ENCODE measurements at regions not wholly inside any gene's neighbourhood (a gene's known extent, or its start where the extent isn't known, plus 50 kb on each side); places are given as distances from the start of the nearest gene placed in this dataset.

- H3K4me3 ChIP-seq (ENCODE audit: low read length): no peak overlapping the region
- peak overlapping the region; percentile 26 for H3K27ac ChIP-seq (ENCODE audit: low read depth, low read length)
- H3K9me3 ChIP-seq (ENCODE audit: control insufficient read depth, low read length): no peaks in the 10 kb centered on the region
- no peaks in the 10 kb centered on the region for H3K27me3 ChIP-seq (ENCODE audit: control insufficient read depth, insufficient read depth, low read length, poor library complexity, severe bottlenecking)
- no peaks in the 10 kb centered on the region for H3K36me3 ChIP-seq (ENCODE audit: control insufficient read depth, insufficient read depth, low read length)
- no peak overlapping the region for H3K27ac Mint-ChIP-seq
- peaks cover 34% of the 10 kb centered on the region for H3K4me1 Mint-ChIP-seq
- no peaks in the 10 kb centered on the region for H3K36me3 Mint-ChIP-seq (ENCODE audit: low read depth)
- peak; percentile 42 for TF ChIP-seq CTCF (conservative IDR thresholded peaks at IDR 0.05)
- H3K4me1 ChIP-seq (ENCODE audit: control insufficient read depth, insufficient read depth, low read length): peaks cover 29% of the 10 kb centered on the region
- H3K4me3 Mint-ChIP-seq: no peak overlapping the region
- WGBS, 2 experiments (ENCODE audit: insufficient coverage in 1 of 2, insufficient read length in 1 of 2): 67 to 84% methylated on average over 6 of the region's 6 CpGs
- no peak overlapping the region for H3K9ac ChIP-seq (ENCODE audit: extremely low read depth, low read length, poor library complexity, severe bottlenecking)
- no peaks in the 10 kb centered on the region for H3K27me3 Mint-ChIP-seq (ENCODE audit: insufficient read depth)
- DNase-seq: no peak
- H3K9me3 Mint-ChIP-seq: no peaks in the 10 kb centered on the region
Measured at GRCh38 chr11:15884777-15885540, 471.4 kb downstream of the SOX6 start.

GRCh38 chr11:15885854-15886253 lies 470.5 kb downstream of the SOX6 start:
- H3K27ac Mint-ChIP-seq: no peak overlapping the region
- TF ChIP-seq CTCF (conservative IDR thresholded peaks at IDR 0.05): no peak
- Histone ChIP-seq H3K4me3 (ENCODE audit: low read length) (no peak overlapping the region), H3K9ac (ENCODE audit: extremely low read depth, low read length, poor library complexity, severe bottlenecking) (no peak overlapping the region), H3K4me1 (ENCODE audit: control insufficient read depth, insufficient read depth, low read length) (peaks cover 36% of the 10 kb centered on the region), H3K9me3 (ENCODE audit: control insufficient read depth, low read length) (no peaks in the 10 kb centered on the region), H3K27me3 (ENCODE audit: control insufficient read depth, insufficient read depth, low read length, poor library complexity, severe bottlenecking) (no peaks in the 10 kb centered on the region), H3K36me3 (ENCODE audit: control insufficient read depth, insufficient read depth, low read length) (no peaks in the 10 kb centered on the region), H3K27ac (ENCODE audit: low read depth, low read length) (no peak overlapping the region)
- no peaks in the 10 kb centered on the region for H3K36me3 Mint-ChIP-seq (ENCODE audit: low read depth)
- H3K4me3 Mint-ChIP-seq: no peak overlapping the region
- H3K27me3 Mint-ChIP-seq (ENCODE audit: insufficient read depth): no peaks in the 10 kb centered on the region
- no peak for DNase-seq
- H3K4me1 Mint-ChIP-seq: peaks cover 43% of the 10 kb centered on the region
- 90 to 95% methylated on average over 3 to 5 of the region's 5 CpGs for WGBS, 2 experiments (ENCODE audit: insufficient coverage in 1 of 2, insufficient read length in 1 of 2)
- no peaks in the 10 kb centered on the region for H3K9me3 Mint-ChIP-seq

- Histone ChIP-seq H3K9ac (ENCODE audit: extremely low read depth, low read length, poor library complexity, severe bottlenecking) (no peak overlapping the region), H3K4me3 (ENCODE audit: low read length) (no peak overlapping the region), H3K36me3 (ENCODE audit: control insufficient read depth, insufficient read depth, low read length) (no peaks in the 10 kb centered on the region), H3K4me1 (ENCODE audit: control insufficient read depth, insufficient read depth, low read length) (peaks cover 37% of the 10 kb centered on the region), H3K27me3 (ENCODE audit: control insufficient read depth, insufficient read depth, low read length, poor library complexity, severe bottlenecking) (no peaks in the 10 kb centered on the region), H3K27ac (ENCODE audit: low read depth, low read length) (no peak overlapping the region), H3K9me3 (ENCODE audit: control insufficient read depth, low read length) (no peaks in the 10 kb centered on the region)
- DNase-seq: no peak
- no peaks in the 10 kb centered on the region for H3K27me3 Mint-ChIP-seq (ENCODE audit: insufficient read depth)
- no peaks in the 10 kb centered on the region for H3K9me3 Mint-ChIP-seq
- no peak overlapping the region for H3K27ac Mint-ChIP-seq
- no peak overlapping the region for H3K4me3 Mint-ChIP-seq
- 63 to 71% methylated on average over 3 to 4 of the region's 4 CpGs for WGBS, 2 experiments (ENCODE audit: insufficient coverage in 1 of 2, insufficient read length in 1 of 2)
- no peaks in the 10 kb centered on the region for H3K36me3 Mint-ChIP-seq (ENCODE audit: low read depth)
- no peak for TF ChIP-seq CTCF (conservative IDR thresholded peaks at IDR 0.05)
- peaks cover 45% of the 10 kb centered on the region for H3K4me1 Mint-ChIP-seq
Measured at GRCh38 chr11:15886299-15886698, 470.0 kb downstream of the SOX6 start.

Measured in endodermal cell (in vitro differentiated cells).